GM23338 (cell line): ENCODE measurements at regions not wholly inside any gene's neighbourhood (a gene's known extent, or its start where the extent isn't known, plus 50 kb on each side); places are given as distances from the start of the nearest gene placed in this dataset.

Source experiments
- ATAC-seq: fragments of 200-7000 bp; cut with Tn5 transposase; 3 replicates; pipeline ENCODE4 v1.9.1; 2020
- DNase-seq: peaks from one replicate; pipeline ENCODE4 v3.0.0-alpha.2; 2015; ENCODE audit warnings: low spot score
- H2AFZ ChIP-seq: fragments of 200-600 bp; sonication (generic); 2 replicates; pipeline ENCODE4 v1.8.0; 2016; ENCODE audit warnings: antibody characterized with exemption, mild to moderate bottlenecking, moderate library complexity
- H3F3A ChIP-seq: fragments of 200-600 bp; sonication (generic); replicated peaks from 2 replicates; pipeline ENCODE4 v1.8.0; 2017; ENCODE audit warnings: antibody characterized with exemption, mixed run types, low read depth
- H3K27ac ChIP-seq: fragments of 200-600 bp; sonication (generic); 2 replicates; pipeline ENCODE4 v1.6.1; 2016; ENCODE audit warnings: low read depth
- H3K27me3 ChIP-seq: fragments of 200-600 bp; sonication (generic); 2 replicates; pipeline ENCODE4 v1.8.0; 2016; ENCODE audit warnings: mild to moderate bottlenecking, mixed run types, moderate library complexity; ENCODE audit not compliant: insufficient read depth
- H3K36me3 ChIP-seq: fragments of 200-600 bp; sonication (generic); 2 replicates; pipeline ENCODE4 v1.8.0; 2016; ENCODE audit warnings: mild to moderate bottlenecking; ENCODE audit not compliant: insufficient read depth
- H3K4me1 ChIP-seq: fragments of 200-600 bp; sonication (generic); 2 replicates; pipeline ENCODE4 v1.8.0; 2016; ENCODE audit warnings: mild to moderate bottlenecking, moderate library complexity; ENCODE audit not compliant: insufficient read depth
- H3K4me2 ChIP-seq: fragments of 200-600 bp; sonication (generic); 2 replicates; pipeline ENCODE4 v1.7.1; 2017; ENCODE audit warnings: mixed run types
- H3K4me3 ChIP-seq: fragments of 200-600 bp; sonication (generic); 2 replicates; pipeline ENCODE4 v1.6.1; 2016; ENCODE audit warnings: mixed run types
- H3K79me2 ChIP-seq: fragments of 200-600 bp; sonication (generic); replicated peaks from 2 replicates; pipeline ENCODE4 v1.8.0; 2017; ENCODE audit warnings: mild to moderate bottlenecking; ENCODE audit not compliant: insufficient read depth
- H3K9me2 ChIP-seq: fragments of 200-600 bp; sonication (generic); 2 replicates; pipeline ENCODE4 v1.8.0; 2017; ENCODE audit not compliant: insufficient read depth
- H4K20me1 ChIP-seq: fragments of 200-600 bp; sonication (generic); replicated peaks from 2 replicates; pipeline ENCODE4 v1.8.0; 2017; ENCODE audit warnings: mild to moderate bottlenecking; ENCODE audit not compliant: insufficient read depth
- H3K27ac Mint-ChIP-seq: 2 replicates; pipeline ENCODE4 v1.8.0; 2020; ENCODE audit warnings: inconsistent platforms, mild to moderate bottlenecking, moderate library complexity, mixed read lengths
- H3K27me3 Mint-ChIP-seq: 3 replicates; pipeline ENCODE4 v1.8.0; 2022; ENCODE audit warnings: low read depth, mild to moderate bottlenecking, moderate library complexity, mixed read lengths, inconsistent platforms; ENCODE audit not compliant: insufficient read depth, poor library complexity
- H3K36me3 Mint-ChIP-seq: 3 replicates; pipeline ENCODE4 v1.8.0; 2021; ENCODE audit warnings: low read depth, mild to moderate bottlenecking, inconsistent platforms, moderate library complexity, mixed read lengths
- H3K4me1 Mint-ChIP-seq: 3 replicates; pipeline ENCODE4 v1.8.0; 2020; ENCODE audit warnings: mild to moderate bottlenecking, inconsistent platforms, mixed read lengths
- H3K4me3 Mint-ChIP-seq: 3 replicates; pipeline ENCODE4 v1.8.0; 2021; ENCODE audit warnings: moderate library complexity, mild to moderate bottlenecking, inconsistent platforms, mixed read lengths
- H3K9me3 Mint-ChIP-seq: 3 replicates; pipeline ENCODE4 v1.8.0; 2020; ENCODE audit warnings: moderate library complexity, mild to moderate bottlenecking, inconsistent platforms, mixed read lengths
- CREB1 ChIP-seq: fragments of 250-450 bp; sonication (Bioruptor Pico); IDR thresholded peaks from 2 replicates; pipeline ENCODE4 v1.5.0; 2020; ENCODE audit warnings: low read depth, mild to moderate bottlenecking, moderate library complexity
- CTCF ChIP-seq, 2 experiments: fragments of 200-600 bp in 1 of 2; sonication (generic) in 1 of 2; conservative IDR thresholded peaks; 2 replicates each; pipeline versions ENCODE4 v1.5.1 to v1.6.1; 2016 to 2017; ENCODE audit warnings: antibody characterized with exemption in 2 of 2, low read depth in 2 of 2, mild to moderate bottlenecking in 2 of 2, moderate library complexity in 1 of 2
- ETS1 ChIP-seq: IDR thresholded peaks from 2 replicates; pipeline ENCODE4 v1.6.1; 2016; ENCODE audit warnings: antibody characterized with exemption
- EZH2 ChIP-seq: fragments of 200-600 bp; sonication (generic); IDR thresholded peaks from one replicate; pipeline ENCODE4 v1.8.0; 2017; ENCODE audit warnings: antibody characterized with exemption, mild to moderate bottlenecking, low read depth; ENCODE audit not compliant: unreplicated experiment
- EZH2phosphoT487 ChIP-seq: fragments of 200-600 bp; sonication (generic); IDR thresholded peaks from one replicate; pipeline ENCODE4 v1.8.1; 2018; ENCODE audit warnings: antibody characterized with exemption; ENCODE audit not compliant: unreplicated experiment
- JUNB ChIP-seq: IDR thresholded peaks from one replicate; pipeline ENCODE4 v1.6.1; 2016; ENCODE audit warnings: antibody characterized with exemption; ENCODE audit not compliant: unreplicated experiment
- NANOG ChIP-seq: IDR thresholded peaks from 2 replicates; pipeline ENCODE4 v1.6.1; 2016; ENCODE audit warnings: antibody characterized with exemption, borderline replicate concordance
- POLR2AphosphoS5 ChIP-seq: IDR thresholded peaks from 2 replicates; pipeline ENCODE4 v1.6.1; 2016; ENCODE audit warnings: antibody characterized with exemption, low read depth
- STAT1 ChIP-seq: IDR thresholded peaks from one replicate; pipeline ENCODE4 v1.6.1; 2016; ENCODE audit warnings: antibody characterized with exemption; ENCODE audit not compliant: unreplicated experiment
- ZNF114 ChIP-seq: fragments of 250-450 bp; sonication (Bioruptor Pico); IDR thresholded peaks from 2 replicates; pipeline ENCODE4 v1.5.0; 2020; ENCODE audit warnings: mild to moderate bottlenecking, moderate library complexity
- ZNF331 ChIP-seq: fragments of 250-450 bp; sonication (Bioruptor Pico); IDR thresholded peaks from 2 replicates; pipeline ENCODE4 v1.5.0; 2020; ENCODE audit warnings: low read depth, mild to moderate bottlenecking, moderate library complexity
- ZNF462 ChIP-seq: fragments of 250-450 bp; sonication (Bioruptor Pico); IDR thresholded peaks from 2 replicates; pipeline ENCODE4 v1.5.0; 2020; ENCODE audit warnings: mild to moderate bottlenecking, moderate library complexity
- TF ChIP-seq, protein P1 (sequence below): IDR thresholded peaks from one replicate; pipeline ENCODE4 v1.6.1; 2018; ENCODE audit warnings: antibody characterized with exemption; ENCODE audit not compliant: unreplicated experiment

DNA sequence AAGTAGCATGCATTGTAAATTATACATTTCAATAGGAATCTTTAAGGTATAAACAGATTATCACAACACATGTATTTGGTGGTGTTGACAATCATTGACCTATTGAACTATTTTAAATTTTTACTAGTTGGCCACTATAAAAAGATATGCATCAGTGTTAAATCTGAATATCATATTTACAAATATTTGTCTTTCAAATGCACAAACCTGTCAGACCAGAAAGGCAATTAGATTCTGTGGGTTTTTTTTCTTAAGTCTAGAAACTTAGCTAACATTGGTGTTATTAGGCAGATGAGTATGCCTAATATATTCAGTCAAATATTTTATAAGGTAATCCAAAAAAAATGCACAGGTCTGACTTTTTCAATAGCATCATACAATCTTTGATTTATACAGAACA lies 241.4 kb upstream of the DGKB start:
- no peak for TF ChIP-seq NANOG
- no peak for TF ChIP-seq CREB1
- no peak for TF ChIP-seq ZNF462 (CRISPR knock-in tag)
- no peak for TF ChIP-seq ZNF331 (CRISPR knock-in tag)
- no peak for TF ChIP-seq EZH2phosphoT487
- no peak for TF ChIP-seq POLR2AphosphoS5
- TF ChIP-seq ETS1, result no peak
- TF ChIP-seq JUNB, result no peak
- no peak for TF ChIP-seq CTCF (conservative IDR thresholded peaks at IDR 0.05; ENCODE audit: low read depth in 2 of 2)
- no peak for TF ChIP-seq EZH2
- no peak for TF ChIP-seq STAT1
- no peak for TF ChIP-seq ZNF114 (CRISPR knock-in tag)
- TF ChIP-seq, protein P1, sequence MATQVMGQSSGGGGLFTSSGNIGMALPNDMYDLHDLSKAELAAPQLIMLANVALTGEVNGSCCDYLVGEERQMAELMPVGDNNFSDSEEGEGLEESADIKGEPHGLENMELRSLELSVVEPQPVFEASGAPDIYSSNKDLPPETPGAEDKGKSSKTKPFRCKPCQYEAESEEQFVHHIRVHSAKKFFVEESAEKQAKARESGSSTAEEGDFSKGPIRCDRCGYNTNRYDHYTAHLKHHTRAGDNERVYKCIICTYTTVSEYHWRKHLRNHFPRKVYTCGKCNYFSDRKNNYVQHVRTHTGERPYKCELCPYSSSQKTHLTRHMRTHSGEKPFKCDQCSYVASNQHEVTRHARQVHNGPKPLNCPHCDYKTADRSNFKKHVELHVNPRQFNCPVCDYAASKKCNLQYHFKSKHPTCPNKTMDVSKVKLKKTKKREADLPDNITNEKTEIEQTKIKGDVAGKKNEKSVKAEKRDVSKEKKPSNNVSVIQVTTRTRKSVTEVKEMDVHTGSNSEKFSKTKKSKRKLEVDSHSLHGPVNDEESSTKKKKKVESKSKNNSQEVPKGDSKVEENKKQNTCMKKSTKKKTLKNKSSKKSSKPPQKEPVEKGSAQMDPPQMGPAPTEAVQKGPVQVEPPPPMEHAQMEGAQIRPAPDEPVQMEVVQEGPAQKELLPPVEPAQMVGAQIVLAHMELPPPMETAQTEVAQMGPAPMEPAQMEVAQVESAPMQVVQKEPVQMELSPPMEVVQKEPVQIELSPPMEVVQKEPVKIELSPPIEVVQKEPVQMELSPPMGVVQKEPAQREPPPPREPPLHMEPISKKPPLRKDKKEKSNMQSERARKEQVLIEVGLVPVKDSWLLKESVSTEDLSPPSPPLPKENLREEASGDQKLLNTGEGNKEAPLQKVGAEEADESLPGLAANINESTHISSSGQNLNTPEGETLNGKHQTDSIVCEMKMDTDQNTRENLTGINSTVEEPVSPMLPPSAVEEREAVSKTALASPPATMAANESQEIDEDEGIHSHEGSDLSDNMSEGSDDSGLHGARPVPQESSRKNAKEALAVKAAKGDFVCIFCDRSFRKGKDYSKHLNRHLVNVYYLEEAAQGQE, result no peak
- no peak overlapping the region for H3K4me3 ChIP-seq
- Mint-ChIP-seq H3K27ac (no peak overlapping the region), H3K4me3 (no peak overlapping the region), H3K36me3 (no peaks in the 10 kb centered on the region; the same call in 2 of the 3 replicates), H3K4me1 (peaks cover 2% of the 10 kb centered on the region; the same call in 1 of the 3 replicates), H3K27me3 (peaks cover 2% of the 10 kb centered on the region), H3K9me3 (no peaks in the 10 kb centered on the region)
- H3K9me2 ChIP-seq, result no peaks in the 10 kb centered on the region
- no peak overlapping the region for H3K27ac ChIP-seq
- H3K27me3 ChIP-seq, result no peaks in the 10 kb centered on the region
- H3K4me2 ChIP-seq, result no peak overlapping the region
- H3K36me3 ChIP-seq, result no peaks in the 10 kb centered on the region
- H3F3A ChIP-seq, result no peaks in the 10 kb centered on the region
- H3K79me2 ChIP-seq, result no peaks in the 10 kb centered on the region
- H4K20me1 ChIP-seq, result no peaks in the 10 kb centered on the region
- no peak for DNase-seq
- no peaks in the 10 kb centered on the region for H3K4me1 ChIP-seq
- no peak for ATAC-seq
- no peak overlapping the region for H2AFZ ChIP-seq
